ENCODE measurements at regions not wholly inside any gene's neighbourhood (a gene's known extent, or its start where the extent isn't known, plus 50 kb on each side); places are given as distances from the start of the nearest gene placed in this dataset.

DNA sequence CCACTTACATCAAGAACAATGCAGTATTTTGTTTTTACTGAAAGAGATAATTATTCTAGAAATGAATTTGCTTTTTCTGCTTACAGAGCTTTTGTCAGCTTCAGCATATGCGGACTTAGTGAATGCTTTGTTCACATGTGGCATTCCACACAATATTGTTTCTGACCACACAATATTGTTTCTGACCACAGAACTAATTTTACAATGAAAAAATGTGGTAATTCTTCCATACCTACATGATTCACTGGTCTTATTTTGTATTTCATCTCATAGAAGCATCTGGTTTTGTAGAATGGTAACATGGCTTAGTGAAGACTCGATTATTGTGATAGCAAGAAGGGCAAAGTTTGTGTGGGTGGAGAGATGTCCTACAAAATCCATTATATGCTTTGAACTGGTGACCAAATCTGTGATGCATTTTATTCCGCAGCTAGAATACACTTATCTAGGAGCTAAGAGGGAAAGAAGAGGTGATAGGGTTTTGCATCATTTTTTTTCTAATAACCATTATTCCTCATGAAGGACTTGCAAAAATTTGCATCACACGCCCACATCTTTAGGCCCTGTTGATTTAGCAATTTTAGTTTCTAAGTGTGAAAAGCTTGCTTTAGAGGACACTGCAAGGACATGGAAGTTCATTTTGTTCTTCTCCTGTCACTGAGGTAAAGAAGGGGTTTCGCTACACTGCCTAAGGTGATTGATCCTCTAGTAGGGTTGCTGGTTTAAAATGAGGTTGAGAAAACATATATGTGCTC is 75.3 kb downstream of the HLX start:
- Histone ChIP-seq H3K27me3 (no peaks in the 10 kb centered on the region), H3K9me3 (no peaks in the 10 kb centered on the region), H3K4me3 (no peak overlapping the region), H3K4me1 (no peaks in the 10 kb centered on the region), H3K36me3 (no peaks in the 10 kb centered on the region), H3K9ac (ENCODE audit: low read depth in 2 of 2, low read length in 2 of 2) (no peak overlapping the region), H3K27ac (no peak overlapping the region)
- intact Hi-C loops (cut with DNase I): no loop called here
- TF ChIP-seq, protein P1, sequence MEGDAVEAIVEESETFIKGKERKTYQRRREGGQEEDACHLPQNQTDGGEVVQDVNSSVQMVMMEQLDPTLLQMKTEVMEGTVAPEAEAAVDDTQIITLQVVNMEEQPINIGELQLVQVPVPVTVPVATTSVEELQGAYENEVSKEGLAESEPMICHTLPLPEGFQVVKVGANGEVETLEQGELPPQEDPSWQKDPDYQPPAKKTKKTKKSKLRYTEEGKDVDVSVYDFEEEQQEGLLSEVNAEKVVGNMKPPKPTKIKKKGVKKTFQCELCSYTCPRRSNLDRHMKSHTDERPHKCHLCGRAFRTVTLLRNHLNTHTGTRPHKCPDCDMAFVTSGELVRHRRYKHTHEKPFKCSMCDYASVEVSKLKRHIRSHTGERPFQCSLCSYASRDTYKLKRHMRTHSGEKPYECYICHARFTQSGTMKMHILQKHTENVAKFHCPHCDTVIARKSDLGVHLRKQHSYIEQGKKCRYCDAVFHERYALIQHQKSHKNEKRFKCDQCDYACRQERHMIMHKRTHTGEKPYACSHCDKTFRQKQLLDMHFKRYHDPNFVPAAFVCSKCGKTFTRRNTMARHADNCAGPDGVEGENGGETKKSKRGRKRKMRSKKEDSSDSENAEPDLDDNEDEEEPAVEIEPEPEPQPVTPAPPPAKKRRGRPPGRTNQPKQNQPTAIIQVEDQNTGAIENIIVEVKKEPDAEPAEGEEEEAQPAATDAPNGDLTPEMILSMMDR (IDR thresholded peaks at IDR 0.05): no peak
- no peak for DNase-seq

DNA sequence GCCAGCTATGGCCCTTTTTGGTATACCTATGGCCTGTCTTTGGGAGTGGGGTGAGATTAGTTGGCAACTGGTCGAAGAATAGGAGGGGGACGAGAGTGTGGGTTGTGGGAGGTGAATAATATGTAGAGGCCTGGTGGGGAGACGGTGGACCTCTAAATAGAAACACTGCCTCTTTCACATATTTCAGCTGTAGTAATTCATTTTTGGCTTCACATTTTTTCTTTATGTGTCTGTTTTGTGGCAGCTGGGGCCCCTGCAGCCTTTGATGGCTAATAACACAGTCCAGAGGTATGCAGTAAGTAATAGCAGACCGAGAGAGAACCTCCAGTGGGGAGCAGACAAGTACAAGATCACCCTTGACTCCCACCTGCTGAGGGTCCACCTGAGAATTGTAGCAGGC is 75.9 kb downstream of the HLX start:
- Histone ChIP-seq H3K4me1 (no peaks in the 10 kb centered on the region), H3K27me3 (no peaks in the 10 kb centered on the region), H3K36me3 (no peaks in the 10 kb centered on the region), H3K4me3 (no peak overlapping the region), H3K27ac (no peak overlapping the region), H3K9me3 (no peaks in the 10 kb centered on the region), H3K9ac (ENCODE audit: low read depth in 2 of 2, low read length in 2 of 2) (no peak overlapping the region)
- intact Hi-C loops (cut with DNase I): no loop called here
- TF ChIP-seq, protein P1 (IDR thresholded peaks at IDR 0.05): no peak
- DNase-seq: no peak

DNA sequence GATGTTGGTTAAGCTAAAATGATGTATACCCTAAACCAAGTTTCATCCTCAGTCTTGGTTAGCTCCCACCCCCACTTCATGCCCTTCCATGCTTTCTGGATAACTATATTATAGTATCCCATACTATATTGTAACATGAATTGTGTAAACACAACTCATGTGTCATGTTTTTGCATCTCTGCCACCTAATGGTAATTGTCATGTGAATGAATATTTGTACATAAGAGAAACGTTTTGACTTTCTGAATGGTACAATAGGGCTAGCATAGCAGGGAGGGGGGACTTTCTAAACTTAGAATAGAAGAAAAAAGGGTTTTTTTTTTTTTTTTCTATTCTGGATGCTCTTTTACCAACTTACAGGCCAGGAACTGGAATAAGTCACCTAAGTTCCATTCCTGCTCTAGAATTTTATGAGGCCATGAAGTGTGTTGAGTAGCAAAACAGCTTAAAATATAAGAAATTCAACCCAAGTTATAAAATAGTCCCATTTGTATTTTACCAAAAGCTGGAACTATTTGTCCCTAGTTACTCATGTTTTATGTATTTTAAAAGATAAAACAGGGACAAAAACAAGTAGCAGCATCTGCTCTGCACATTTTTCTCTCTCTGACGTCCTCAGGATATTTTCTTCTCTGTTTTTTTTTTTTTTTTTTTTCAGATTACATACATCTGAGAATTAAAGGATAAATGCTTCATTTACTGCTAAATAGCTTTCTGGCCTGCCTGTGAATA is 77.4 kb downstream of the HLX start:
- Histone ChIP-seq H3K9ac (ENCODE audit: low read depth in 2 of 2, low read length in 2 of 2) (no peak overlapping the region), H3K27me3 (no peaks in the 10 kb centered on the region), H3K9me3 (no peaks in the 10 kb centered on the region), H3K27ac (no peak overlapping the region), H3K4me1 (no peaks in the 10 kb centered on the region), H3K4me3 (no peak overlapping the region), H3K36me3 (no peaks in the 10 kb centered on the region)
- intact Hi-C loops (cut with DNase I): no loop called here
- TF ChIP-seq, protein P1 (IDR thresholded peaks at IDR 0.05): no peak
- DNase-seq: no peak

DNA sequence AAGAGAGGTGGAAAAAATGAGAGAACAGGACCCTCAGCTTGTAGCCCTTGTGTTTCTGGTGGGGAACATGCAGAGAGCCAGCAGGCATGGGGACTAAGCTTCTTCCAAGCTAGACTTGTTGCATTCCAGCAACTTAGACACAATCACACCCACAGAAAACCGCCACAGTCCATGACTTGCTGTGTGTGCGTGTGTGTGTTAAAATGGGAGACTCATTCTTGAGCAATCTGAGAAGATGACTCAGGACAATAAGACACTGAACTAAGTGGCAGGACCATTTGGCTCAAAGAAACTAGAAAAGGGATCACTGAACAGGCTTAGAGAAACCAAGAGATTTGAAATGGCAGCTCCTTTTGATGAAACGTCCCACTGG is 78.0 kb downstream of the HLX start:
- Histone ChIP-seq H3K27me3 (no peaks in the 10 kb centered on the region), H3K27ac (no peak overlapping the region), H3K36me3 (no peaks in the 10 kb centered on the region), H3K4me1 (no peaks in the 10 kb centered on the region), H3K9ac (ENCODE audit: low read depth in 2 of 2, low read length in 2 of 2) (no peak overlapping the region), H3K9me3 (no peaks in the 10 kb centered on the region), H3K4me3 (no peak overlapping the region)
- TF ChIP-seq, protein P1 (IDR thresholded peaks at IDR 0.05): no peak
- DNase-seq: no peak
- intact Hi-C loops (cut with DNase I): no loop called here

DNA sequence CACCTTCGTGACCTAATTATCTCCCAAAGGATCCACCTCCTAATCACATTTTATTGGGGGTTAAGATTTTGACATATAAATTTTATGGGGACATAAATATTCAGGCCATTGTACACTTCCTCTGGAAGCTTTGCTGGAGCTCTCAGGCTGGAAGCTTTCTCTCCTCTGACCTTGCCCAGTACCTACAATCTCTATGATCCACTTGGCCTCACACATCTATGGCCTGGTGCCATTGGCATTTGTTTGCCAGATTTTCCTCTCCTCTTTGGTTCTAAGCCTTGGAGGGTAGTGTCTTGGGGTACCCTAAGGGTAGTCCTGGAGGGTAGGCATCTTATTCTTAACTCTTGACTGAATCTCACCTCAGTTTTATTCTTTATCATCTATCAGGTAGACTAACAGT is 79.0 kb downstream of the HLX start:
- no peaks in the 10 kb centered on the region for H3K9me3 ChIP-seq
- H3K4me3 ChIP-seq: no peak overlapping the region
- no peak overlapping the region for H3K27ac ChIP-seq
- TF ChIP-seq, protein P1 (IDR thresholded peaks at IDR 0.05): no peak
- H3K27me3 ChIP-seq: no peaks in the 10 kb centered on the region
- H3K9ac ChIP-seq (ENCODE audit: low read depth in 2 of 2, low read length in 2 of 2): no peak overlapping the region
- intact Hi-C loops (cut with DNase I): no loop called here
- H3K4me1 ChIP-seq: no peaks in the 10 kb centered on the region
- no peaks in the 10 kb centered on the region for H3K36me3 ChIP-seq
- no peak for DNase-seq
